M059J (cell line): ENCODE measurements at regions not wholly inside any gene's neighbourhood (a gene's known extent, or its start where the extent isn't known, plus 50 kb on each side); places are given as distances from the start of the nearest gene placed in this dataset.
A peak's percentile ranks its signal among the peaks of the same experiment; 100 is the strongest.

Experiments
- DNase-seq: peaks from one replicate; pipeline ENCODE4 v3.0.0-alpha.2; 2012; ENCODE audit warnings: low read depth

DNA sequence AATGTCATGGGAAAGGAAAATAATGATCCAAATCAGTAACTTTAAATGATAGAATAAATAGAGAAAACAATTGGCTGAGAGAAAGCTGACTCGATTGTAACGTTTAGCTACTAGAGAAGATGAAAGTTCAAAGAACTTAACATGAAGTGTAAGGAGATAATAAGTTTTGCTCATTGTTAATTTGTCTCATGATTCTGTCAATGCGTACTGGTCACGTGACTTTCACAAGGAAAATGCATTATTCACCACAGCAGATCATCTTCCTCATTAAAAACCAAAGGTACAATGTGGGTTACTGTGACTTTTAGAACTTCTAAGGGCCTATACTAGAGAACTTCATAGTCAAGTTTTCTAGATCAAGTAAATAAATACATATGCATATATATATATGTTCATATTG, 1207.2 kb downstream of the EFNB2 start:
- DNase-seq: no peak

GRCh38 chr13:105327581-105328126, 1207.8 kb downstream of the EFNB2 start:
- peak; percentile 58 for DNase-seq

DNA sequence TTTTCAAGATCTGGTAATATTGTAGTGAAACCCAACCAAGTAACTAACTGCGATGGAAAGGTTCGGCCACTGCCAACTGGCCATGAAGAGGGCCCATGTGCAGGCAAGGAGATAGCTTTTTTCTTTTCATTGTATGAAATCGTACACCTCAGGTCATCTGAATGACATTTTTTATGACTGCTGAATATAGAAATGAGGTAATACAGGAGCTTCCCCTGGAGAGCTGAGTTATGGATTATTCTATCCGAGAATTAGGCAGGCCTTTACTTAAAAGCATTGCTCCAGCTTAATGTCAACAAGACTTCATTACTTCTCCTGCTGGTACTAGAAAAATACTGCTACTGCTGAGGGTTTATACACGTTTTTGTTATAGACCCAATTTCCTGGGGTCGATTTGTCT, 1215.6 kb downstream of the EFNB2 start:
- DNase-seq: no peak

DNA sequence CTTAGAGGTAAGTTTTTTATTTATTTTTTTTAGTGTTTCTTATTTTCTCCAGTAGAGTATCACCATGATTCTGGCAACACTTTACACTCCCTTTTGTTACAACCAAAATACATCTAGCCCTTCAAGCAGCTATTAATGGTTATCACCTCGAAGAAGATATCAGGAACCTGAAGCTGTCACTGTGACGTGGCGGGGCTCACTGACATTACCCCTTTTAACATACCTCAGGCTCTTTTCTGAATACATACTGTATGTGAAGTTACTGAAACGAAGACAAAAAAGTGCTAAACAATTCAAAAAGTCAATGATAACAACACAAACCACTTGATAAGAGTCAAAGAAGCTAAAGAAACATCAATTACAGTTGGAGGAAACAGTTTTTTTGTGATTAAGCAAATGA, 1218.7 kb downstream of the EFNB2 start:
- no peak for DNase-seq

DNA sequence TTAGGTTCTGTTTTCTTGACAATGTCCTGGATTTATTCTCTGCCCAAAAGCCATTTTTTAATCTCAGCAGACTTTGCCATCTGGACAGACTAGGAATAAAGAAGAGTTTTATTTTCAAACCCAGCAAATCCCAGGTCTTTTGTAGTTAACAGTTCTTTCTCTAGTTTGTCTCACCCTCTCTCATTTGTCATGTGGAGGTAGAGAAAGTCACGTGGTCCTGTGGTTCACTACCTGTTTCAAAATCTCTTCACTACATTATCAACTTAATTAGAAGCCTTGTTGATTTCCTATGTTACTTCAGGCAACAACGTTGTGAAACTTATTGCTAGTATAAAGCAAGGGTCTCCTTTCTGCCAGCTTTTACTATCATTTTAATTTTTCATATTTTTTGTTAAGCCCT, 1222.6 kb downstream of the EFNB2 start:
- DNase-seq: no peak

- no peak for DNase-seq
Observed at GRCh38 chr13:105311094-105311493, 1224.4 kb downstream of the EFNB2 start.

- no peak for DNase-seq
Observed at GRCh38 chr13:105307776-105308175, 1227.7 kb downstream of the EFNB2 start.

DNA sequence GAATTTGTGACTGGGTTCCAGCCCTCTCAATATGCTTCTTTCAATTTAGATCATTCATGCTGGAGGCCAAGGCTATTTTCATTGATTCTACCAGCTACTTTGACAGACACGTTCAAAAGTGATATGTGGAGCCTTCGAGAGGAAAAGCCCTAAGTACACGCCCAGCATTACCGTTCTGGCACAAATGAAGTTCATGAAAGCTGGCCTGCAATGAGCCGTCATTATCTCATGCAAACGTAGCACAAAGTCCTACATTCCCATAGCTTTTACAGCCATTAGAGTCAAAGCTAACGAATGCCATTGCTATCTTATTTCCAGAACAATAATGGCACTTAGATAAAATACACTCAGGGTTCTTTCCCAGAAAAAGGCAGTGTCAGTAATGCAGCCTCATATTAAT, 1237.6 kb downstream of the EFNB2 start:
- no peak for DNase-seq

GRCh38 chr13:105291987-105292386, 1243.5 kb downstream of the EFNB2 start:
- DNase-seq: peak; percentile 31

- no peak for DNase-seq
Observed at GRCh38 chr13:105290596-105290995, 1244.9 kb downstream of the EFNB2 start.

DNA sequence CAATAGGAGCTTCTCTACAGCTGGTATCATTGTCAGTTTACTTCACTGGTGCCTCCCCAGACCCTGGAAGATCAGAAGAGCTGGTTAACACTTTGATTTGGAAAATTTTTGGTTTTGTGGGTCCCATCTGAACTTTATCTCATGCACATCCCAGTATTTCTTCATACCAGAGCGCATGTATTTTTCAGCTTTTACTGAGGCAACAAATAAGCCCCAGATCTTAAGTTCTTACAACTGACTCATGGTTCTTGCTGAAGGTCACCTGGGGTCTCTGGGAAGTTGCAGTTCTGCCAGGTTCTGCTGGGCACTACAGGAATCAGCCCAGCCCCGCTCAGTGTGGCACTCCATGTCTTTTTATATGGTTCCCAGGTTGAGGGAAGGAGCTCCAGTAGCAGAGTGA, 1249.9 kb downstream of the EFNB2 start:
- no peak for DNase-seq

GRCh38 chr13:105282406-105283285, 1252.8 kb downstream of the EFNB2 start:
- DNase-seq: no peak

GRCh38 chr13:105278943-105279381, 1256.5 kb downstream of the EFNB2 start:
- no peak for DNase-seq

DNA sequence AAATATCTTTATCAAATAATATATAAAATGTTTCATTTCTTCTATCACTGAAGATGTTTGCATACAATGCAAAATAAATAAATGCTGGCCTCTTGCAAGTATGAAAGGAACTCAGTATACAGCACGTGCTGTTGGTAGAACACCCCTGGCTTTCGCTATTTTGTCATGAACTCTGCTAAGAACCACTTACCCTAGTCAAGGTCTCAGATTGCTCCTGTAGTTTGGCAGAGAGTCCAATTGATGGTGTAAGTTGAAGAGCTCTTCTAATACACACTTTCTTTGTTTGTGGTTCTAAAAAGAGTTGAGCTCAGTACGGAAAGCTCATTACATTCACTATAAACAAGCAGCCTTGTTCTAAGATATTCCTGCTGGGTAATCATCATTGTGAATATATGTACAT, 1258.9 kb downstream of the EFNB2 start:
- DNase-seq: no peak

DNA sequence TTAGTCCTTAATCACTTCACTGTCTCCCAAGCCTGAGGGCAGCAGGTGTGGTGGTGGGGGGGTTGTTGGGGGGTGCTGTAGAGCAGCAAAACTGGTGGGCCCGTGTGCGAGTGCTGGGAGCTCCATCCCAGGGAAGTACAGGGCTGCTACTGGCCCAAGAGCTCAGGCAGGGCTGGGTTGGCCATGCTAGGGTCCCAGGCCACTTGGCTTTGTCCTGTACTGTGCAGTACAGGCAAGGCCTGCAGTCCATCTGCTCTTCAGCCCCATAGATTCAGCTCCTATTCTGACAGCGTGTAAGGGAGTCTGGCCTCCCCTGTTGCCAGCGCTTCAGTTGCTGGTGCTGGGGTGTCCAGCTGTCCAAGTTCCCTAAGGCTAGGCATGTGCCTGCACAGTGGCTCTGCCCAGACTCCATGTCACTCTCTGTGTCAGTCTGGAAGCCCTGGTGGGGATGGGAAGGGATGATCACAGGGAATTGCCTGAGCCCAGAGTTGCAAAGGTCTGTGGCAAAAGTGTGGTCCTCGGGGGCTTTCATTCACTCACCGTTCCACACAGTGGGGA, 1261.7 kb downstream of the EFNB2 start:
- DNase-seq: no peak

GRCh38 chr13:105272660-105273631, 1262.5 kb downstream of the EFNB2 start:
- DNase-seq: peak; percentile 22

DNA sequence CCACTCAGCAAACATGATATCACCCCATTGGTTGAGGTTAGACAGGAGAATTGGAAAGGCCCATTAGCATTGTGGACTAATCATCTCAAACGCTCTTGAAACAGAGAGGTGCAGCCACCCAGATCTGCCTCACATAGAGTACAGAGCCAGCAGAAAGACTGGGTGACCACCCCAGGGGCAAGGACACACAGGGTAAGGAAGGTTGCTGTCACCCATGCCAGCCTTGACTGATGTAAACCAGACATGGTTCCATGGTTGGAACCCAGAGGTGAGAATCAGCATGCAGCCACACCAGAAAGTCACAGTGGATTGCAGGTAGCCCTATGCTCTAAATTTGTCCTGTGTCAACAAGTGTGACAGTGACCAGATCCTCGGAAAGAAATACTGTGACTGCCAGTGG, 1268.8 kb downstream of the EFNB2 start:
- no peak for DNase-seq

DNA sequence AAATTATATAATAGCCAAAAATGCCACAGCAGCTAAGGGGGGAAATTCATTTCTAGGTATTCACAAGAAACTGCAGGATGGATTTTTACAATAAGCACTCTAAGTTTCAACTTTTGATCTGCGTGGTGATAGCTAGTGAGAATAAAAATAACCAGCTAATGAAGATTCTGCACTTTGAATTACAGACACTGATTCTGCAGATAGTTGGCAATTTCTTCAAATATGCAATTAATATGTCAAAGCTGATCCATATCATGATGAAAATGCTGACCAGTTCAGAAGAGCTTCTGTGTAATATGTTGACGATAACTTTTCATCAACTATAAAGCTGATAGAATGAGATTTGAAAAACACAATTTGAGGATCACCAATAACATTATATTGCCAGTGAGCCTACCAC, 1272.9 kb downstream of the EFNB2 start:
- DNase-seq: no peak

- DNase-seq: no peak
Observed at GRCh38 chr13:105259426-105259825, 1276.0 kb downstream of the EFNB2 start.

DNA sequence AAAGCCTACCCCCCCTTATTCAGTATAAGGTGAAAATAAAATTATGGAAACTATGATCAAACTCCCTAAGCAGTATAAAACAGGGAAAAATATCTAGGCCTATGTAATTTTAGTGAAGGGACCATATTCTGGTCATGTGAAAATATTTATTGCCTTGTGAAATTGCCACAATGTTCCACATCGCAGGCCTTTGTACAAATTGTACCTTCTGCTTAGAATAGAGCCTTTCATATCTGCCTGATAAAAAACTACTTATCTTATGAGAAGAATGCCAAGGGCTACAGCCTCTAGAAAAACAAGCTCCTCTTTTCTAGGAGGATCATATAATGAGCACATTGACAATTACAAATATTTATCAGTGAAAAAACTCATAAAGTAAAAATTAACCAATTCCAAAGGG, 1280.0 kb downstream of the EFNB2 start:
- no peak for DNase-seq

DNA sequence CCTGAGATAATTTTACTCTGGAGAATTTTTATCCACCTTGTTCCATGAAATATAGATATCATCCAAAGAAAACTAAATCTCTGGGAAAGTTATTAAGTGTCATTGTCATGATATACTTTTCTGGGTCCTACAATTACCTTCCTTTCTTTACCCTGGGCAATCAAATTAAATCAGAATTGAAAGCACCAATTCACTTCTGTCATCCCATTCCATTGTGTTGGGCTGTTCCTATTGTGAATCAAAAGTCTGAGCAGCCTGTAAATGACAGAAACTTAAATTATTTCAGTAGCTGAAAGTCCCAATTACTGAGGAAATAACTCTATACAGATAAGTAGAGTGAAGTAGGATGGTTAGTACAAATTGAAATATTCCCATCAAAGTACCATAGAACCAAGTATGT, 1284.2 kb downstream of the EFNB2 start:
- no peak for DNase-seq

- no peak for DNase-seq
Observed at GRCh38 chr13:105247830-105248229, 1287.6 kb downstream of the EFNB2 start.
